ENCODE measurements at regions not wholly inside any gene's neighbourhood (a gene's known extent, or its start where the extent isn't known, plus 50 kb on each side); places are given as distances from the start of the nearest gene placed in this dataset.

DNA sequence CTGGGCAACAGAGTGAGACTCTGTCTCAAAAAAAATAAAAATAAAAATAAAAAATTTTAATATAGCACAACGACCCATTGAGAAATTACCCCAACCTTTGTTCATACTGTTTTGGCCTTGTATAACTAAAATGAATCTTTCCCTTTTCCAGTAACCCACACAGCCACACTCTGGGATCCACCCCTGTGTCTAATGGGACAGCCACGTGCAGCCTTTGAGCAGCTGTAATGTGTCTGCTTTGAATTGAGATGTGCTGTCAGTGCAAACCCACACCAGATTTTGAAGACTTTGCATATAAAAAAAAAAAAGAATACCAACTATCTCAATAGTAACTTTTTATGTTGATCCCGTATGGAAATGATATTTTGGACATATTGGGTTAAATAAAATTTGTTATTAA lies 112.7 kb upstream of the UBL3 start:
- DNase-seq (ENCODE audit: low read depth in 1 of 2, low spot score in 1 of 2), result no peak
- Histone ChIP-seq H3K27me3 (no peaks in the 10 kb centered on the region), H3K4me1 (ENCODE audit: low read depth) (no peaks in the 10 kb centered on the region), H3K27ac (no peak overlapping the region), H3K4me3 (no peak overlapping the region), H3K36me3 (no peaks in the 10 kb centered on the region), H3K9me3 (ENCODE audit: low read depth) (no peaks in the 10 kb centered on the region)
- TF ChIP-seq, protein P1, sequence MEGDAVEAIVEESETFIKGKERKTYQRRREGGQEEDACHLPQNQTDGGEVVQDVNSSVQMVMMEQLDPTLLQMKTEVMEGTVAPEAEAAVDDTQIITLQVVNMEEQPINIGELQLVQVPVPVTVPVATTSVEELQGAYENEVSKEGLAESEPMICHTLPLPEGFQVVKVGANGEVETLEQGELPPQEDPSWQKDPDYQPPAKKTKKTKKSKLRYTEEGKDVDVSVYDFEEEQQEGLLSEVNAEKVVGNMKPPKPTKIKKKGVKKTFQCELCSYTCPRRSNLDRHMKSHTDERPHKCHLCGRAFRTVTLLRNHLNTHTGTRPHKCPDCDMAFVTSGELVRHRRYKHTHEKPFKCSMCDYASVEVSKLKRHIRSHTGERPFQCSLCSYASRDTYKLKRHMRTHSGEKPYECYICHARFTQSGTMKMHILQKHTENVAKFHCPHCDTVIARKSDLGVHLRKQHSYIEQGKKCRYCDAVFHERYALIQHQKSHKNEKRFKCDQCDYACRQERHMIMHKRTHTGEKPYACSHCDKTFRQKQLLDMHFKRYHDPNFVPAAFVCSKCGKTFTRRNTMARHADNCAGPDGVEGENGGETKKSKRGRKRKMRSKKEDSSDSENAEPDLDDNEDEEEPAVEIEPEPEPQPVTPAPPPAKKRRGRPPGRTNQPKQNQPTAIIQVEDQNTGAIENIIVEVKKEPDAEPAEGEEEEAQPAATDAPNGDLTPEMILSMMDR (IDR thresholded peaks at IDR 0.05; ENCODE audit: low read depth, low read length), result no peak

DNA sequence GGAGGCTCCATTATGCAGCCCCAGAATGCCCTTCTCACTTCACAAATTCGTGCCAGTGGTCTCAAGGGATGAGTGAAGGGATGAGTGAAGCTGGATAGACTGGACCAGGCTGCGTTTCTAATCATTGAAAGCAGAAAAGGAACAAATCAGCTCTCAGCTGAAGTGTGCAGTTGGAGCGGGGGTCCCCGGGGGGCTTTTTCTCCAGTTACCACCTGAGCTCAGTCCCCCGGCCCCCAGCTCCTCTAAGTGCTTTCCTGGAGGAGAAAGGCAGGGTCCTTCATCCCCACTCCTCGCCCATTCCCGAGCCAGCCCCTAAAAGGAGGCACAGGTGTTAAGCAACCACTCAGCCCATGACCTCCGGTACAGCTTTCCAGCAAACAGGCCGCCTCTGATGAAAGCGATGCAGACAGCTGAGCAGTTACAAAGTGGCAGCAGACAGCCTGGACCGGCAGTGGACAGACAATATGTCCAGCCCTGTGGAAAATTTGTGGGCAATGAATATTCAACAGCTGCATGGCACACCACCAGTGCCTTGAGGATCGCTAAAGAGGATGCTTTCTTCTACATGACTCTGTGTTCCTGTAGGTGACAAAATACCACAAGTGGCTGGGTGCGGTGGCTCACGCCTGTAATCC lies 110.7 kb upstream of the UBL3 start:
- H3K36me3 ChIP-seq, result no peaks in the 10 kb centered on the region
- TF ChIP-seq, protein P1 (IDR thresholded peaks at IDR 0.05; ENCODE audit: low read depth, low read length), result no peak
- H3K4me1 ChIP-seq (ENCODE audit: low read depth), result no peaks in the 10 kb centered on the region
- H3K27ac ChIP-seq, result no peak overlapping the region
- H3K4me3 ChIP-seq, result no peak overlapping the region
- no peaks in the 10 kb centered on the region for H3K9me3 ChIP-seq (ENCODE audit: low read depth)
- no peak for DNase-seq (ENCODE audit: low read depth in 1 of 2, low spot score in 1 of 2)
- no peaks in the 10 kb centered on the region for H3K27me3 ChIP-seq

GRCh38 chr13:29959603-29960002 lies 109.2 kb upstream of the UBL3 start:
- H3K27ac ChIP-seq, result no peak overlapping the region
- no peaks in the 10 kb centered on the region for H3K36me3 ChIP-seq
- no peaks in the 10 kb centered on the region for H3K4me1 ChIP-seq (ENCODE audit: low read depth)
- H3K9me3 ChIP-seq (ENCODE audit: low read depth), result no peaks in the 10 kb centered on the region
- H3K27me3 ChIP-seq, result no peaks in the 10 kb centered on the region
- DNase-seq (ENCODE audit: low read depth in 1 of 2, low spot score in 1 of 2), result no peak
- TF ChIP-seq, protein P1 (IDR thresholded peaks at IDR 0.05; ENCODE audit: low read depth, low read length), result no peak
- no peak overlapping the region for H3K4me3 ChIP-seq

DNA sequence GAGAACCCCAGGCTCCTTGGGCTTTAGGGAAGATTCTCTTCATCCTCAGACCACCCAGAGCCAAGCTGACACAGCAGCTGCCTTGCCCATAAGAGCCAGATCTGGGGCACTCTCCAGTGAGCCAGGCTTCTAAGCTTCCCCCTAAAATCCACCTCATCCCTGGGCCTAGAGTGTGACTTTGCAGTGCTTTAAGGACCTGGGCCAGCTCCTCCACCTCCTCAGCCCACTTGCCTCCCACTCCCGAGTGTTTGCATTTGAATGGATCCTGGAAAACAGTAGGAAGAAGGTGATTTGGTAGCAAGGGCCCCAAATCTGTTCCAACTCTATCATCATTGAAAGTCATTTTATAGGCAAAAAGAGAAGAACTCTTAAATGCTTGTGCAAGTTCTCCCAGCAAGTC lies 108.7 kb upstream of the UBL3 start:
- no peak for DNase-seq (ENCODE audit: low read depth in 1 of 2, low spot score in 1 of 2)
- Histone ChIP-seq H3K9me3 (ENCODE audit: low read depth) (no peaks in the 10 kb centered on the region), H3K27me3 (no peaks in the 10 kb centered on the region), H3K4me1 (ENCODE audit: low read depth) (no peaks in the 10 kb centered on the region), H3K4me3 (no peak overlapping the region), H3K36me3 (no peaks in the 10 kb centered on the region), H3K27ac (no peak overlapping the region)
- TF ChIP-seq, protein P1 (IDR thresholded peaks at IDR 0.05; ENCODE audit: low read depth, low read length), result no peak

DNA sequence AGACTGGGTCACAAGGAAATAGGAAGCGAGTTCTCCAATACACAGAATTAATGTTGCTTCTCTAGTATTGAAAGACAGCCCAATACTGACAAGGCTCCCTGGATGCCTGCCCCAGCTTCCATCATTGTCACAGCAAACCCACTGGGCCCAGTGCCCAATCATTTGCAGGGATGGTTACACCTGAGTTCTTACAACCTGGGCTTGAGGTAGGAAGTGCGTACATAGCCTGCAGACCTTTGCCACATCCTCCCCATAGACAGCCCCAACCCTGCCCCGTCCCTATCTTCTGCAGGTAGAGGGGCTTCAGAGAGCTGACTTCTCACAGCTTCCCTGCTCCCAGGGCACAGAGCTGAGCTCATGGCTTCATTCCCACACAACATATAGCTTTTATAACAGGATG lies 108.1 kb upstream of the UBL3 start:
- Histone ChIP-seq H3K27ac (no peak overlapping the region), H3K27me3 (no peaks in the 10 kb centered on the region), H3K4me1 (ENCODE audit: low read depth) (no peaks in the 10 kb centered on the region), H3K36me3 (no peaks in the 10 kb centered on the region), H3K4me3 (no peak overlapping the region), H3K9me3 (ENCODE audit: low read depth) (no peaks in the 10 kb centered on the region)
- TF ChIP-seq, protein P1 (IDR thresholded peaks at IDR 0.05; ENCODE audit: low read depth, low read length), result no peak
- no peak for DNase-seq (ENCODE audit: low read depth in 1 of 2, low spot score in 1 of 2)

Data from cardiac muscle cell (in vitro differentiated cells and primary cell).